ENCODE measurements at regions not wholly inside any gene's neighbourhood (a gene's known extent, or its start where the extent isn't known, plus 50 kb on each side); places are given as distances from the start of the nearest gene placed in this dataset.

DNA sequence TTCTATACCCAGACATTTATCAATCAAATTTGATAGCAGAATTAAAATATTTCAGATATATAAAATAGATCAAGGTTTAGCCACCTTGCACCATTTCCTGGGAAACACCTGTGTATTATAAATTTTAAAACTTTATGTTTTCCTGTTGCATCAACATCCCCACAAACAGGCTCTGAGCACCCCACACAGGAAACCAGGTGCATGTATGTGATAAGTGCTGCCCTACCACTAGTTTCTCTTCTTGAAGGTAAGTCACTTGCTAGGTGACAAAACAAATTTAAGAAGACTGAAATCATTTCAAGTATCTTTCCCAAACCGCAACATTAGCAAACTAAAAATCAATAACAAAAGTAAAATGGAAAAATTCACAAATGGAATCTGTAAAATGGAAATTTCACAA, 496.1 kb upstream of the CCDC54 start:
- in situ Hi-C loops (cut with MboI; ENCODE audit: low pct_ligation_motif_present in 1 of 4, low pct_unique_long_range_greater_than_20kb in 1 of 4, low sequenced_read_pairs in 3 of 4), result no loop called here
- WGBS, 2 donors (ENCODE audit: low coverage in 1 of 2), result 88 to 91% methylated on average over 1 of the region's 1 CpG
- H3K4me3 ChIP-seq, result no peak overlapping the region
- DNase-seq, result no peak
- H3K27ac ChIP-seq, result no peak overlapping the region
- H3K9me3 ChIP-seq, result no peaks in the 10 kb centered on the region
- TF ChIP-seq POLR2AphosphoS5 (IDR thresholded peaks at IDR 0.05), result no peak
- TF ChIP-seq, protein P1, sequence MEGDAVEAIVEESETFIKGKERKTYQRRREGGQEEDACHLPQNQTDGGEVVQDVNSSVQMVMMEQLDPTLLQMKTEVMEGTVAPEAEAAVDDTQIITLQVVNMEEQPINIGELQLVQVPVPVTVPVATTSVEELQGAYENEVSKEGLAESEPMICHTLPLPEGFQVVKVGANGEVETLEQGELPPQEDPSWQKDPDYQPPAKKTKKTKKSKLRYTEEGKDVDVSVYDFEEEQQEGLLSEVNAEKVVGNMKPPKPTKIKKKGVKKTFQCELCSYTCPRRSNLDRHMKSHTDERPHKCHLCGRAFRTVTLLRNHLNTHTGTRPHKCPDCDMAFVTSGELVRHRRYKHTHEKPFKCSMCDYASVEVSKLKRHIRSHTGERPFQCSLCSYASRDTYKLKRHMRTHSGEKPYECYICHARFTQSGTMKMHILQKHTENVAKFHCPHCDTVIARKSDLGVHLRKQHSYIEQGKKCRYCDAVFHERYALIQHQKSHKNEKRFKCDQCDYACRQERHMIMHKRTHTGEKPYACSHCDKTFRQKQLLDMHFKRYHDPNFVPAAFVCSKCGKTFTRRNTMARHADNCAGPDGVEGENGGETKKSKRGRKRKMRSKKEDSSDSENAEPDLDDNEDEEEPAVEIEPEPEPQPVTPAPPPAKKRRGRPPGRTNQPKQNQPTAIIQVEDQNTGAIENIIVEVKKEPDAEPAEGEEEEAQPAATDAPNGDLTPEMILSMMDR (IDR thresholded peaks at IDR 0.05), result no peak
- TF ChIP-seq POLR2A (IDR thresholded peaks at IDR 0.05), result no peak
- no peak for TF ChIP-seq EP300 (IDR thresholded peaks at IDR 0.05; ENCODE audit: low read depth)
- intact Hi-C loops (cut with DNase I; ENCODE audit: low total_unique reads), result no loop called here
- H3K36me3 ChIP-seq, result no peaks in the 10 kb centered on the region
- no peaks in the 10 kb centered on the region for H3K4me1 ChIP-seq
- no peaks in the 10 kb centered on the region for H3K27me3 ChIP-seq

DNA sequence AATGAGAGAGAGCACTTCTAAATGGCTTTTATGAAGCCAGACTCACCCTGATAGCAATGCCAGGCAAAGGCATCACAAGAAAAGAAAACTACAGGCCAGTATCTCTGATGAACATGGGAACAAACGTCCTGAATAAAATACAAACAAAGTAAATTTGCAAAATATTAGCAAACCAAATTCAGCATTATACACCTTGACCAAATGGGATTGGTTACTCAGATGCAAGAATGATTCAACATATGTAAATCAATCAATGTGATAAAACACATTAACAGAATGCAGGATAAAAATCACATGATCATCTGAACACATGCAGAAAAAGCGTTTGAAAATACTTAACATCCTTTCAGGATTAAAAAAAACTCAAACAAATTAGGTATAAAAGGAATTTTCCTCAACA, 494.9 kb upstream of the CCDC54 start:
- 69 to 77% methylated on average over 2 of the region's 2 CpGs for WGBS, 2 donors (ENCODE audit: low coverage in 1 of 2)
- Histone ChIP-seq H3K9me3 (no peaks in the 10 kb centered on the region), H3K4me3 (no peak overlapping the region), H3K27me3 (no peaks in the 10 kb centered on the region), H3K36me3 (no peaks in the 10 kb centered on the region), H3K27ac (no peak overlapping the region), H3K4me1 (no peaks in the 10 kb centered on the region)
- intact Hi-C loops (cut with DNase I; ENCODE audit: low total_unique reads) (no loop called here), in situ Hi-C loops (cut with MboI; ENCODE audit: low pct_ligation_motif_present in 1 of 4, low pct_unique_long_range_greater_than_20kb in 1 of 4, low sequenced_read_pairs in 3 of 4) (no loop called here)
- no peak for DNase-seq
- TF ChIP-seq, protein P1 (IDR thresholded peaks at IDR 0.05), result no peak
- TF ChIP-seq EP300 (IDR thresholded peaks at IDR 0.05; ENCODE audit: low read depth) (no peak), POLR2A (IDR thresholded peaks at IDR 0.05) (no peak), POLR2AphosphoS5 (IDR thresholded peaks at IDR 0.05) (no peak)

DNA sequence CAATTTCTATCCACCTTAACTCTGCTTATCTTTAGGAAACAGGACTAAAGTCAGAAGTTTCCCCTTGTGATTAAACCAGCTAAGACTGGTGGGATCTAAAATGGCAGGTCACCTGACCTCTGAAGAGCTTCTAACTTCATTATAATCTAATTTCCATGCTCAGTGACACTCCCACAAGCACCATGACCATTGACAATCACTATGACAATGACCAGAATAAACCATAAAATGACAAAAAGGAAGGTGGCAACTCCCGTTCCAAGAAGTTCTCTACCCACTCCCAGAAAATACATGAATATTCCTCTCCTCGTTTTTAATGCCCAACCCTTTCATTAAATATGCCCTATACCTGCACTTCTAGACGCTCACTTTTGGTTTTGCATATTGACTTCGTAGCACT, 471.2 kb upstream of the CCDC54 start:
- H3K4me1 ChIP-seq, result no peaks in the 10 kb centered on the region
- 41 to 60% methylated on average over 4 of the region's 4 CpGs for WGBS, 2 donors (ENCODE audit: low coverage in 1 of 2)
- in situ Hi-C loops (cut with MboI; ENCODE audit: low pct_ligation_motif_present in 1 of 4, low pct_unique_long_range_greater_than_20kb in 1 of 4, low sequenced_read_pairs in 3 of 4) (no loop called here), intact Hi-C loops (cut with DNase I; ENCODE audit: low total_unique reads) (no loop called here)
- no peak for TF ChIP-seq POLR2AphosphoS5 (IDR thresholded peaks at IDR 0.05)
- no peaks in the 10 kb centered on the region for H3K36me3 ChIP-seq
- no peaks in the 10 kb centered on the region for H3K9me3 ChIP-seq
- DNase-seq, result no peak
- no peaks in the 10 kb centered on the region for H3K27me3 ChIP-seq
- H3K4me3 ChIP-seq, result no peak overlapping the region
- H3K27ac ChIP-seq, result no peak overlapping the region

DNA sequence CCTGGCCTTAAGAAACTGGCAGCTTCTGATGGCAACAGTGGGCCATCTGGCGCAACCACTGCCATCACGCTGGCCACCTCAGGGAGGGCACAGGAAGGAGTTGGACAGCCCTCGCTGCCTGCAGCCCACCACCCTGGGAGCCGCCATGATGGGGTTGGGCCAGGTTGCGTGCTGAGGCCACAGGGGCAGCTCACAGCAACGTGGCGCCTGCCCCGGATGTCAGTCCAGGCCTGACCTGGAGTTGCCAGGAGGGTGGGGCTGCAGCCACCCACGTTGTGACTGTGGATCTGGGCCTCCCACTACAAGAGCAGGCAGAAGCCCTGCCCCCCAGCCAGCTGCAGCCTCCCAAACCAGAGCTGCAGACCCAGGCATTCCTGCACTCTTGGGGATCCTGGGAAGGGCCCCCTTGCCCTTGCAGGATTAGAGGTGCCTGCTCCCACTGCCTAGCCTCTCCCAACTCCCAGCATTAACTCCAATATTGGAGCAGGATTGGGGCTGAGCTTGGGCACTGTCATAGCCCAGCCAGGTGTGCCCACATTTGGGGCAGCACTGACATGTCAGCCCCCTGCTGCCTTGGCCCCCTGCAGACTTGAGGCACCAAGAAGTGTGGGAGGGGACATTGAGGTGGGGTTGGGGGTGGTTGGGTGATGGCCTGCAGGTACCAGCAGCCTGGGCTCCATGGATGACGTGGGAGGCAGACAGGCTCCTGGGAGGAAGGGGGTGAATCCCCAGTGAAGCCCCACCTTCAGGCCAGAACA, 468.9 kb upstream of the CCDC54 start:
- no peaks in the 10 kb centered on the region for H3K27me3 ChIP-seq
- H3K9me3 ChIP-seq, result no peaks in the 10 kb centered on the region
- DNase-seq, result no peak
- no peaks in the 10 kb centered on the region for H3K36me3 ChIP-seq
- intact Hi-C loops (cut with DNase I; ENCODE audit: low total_unique reads), result no loop called here
- WGBS, 2 donors (ENCODE audit: low coverage in 1 of 2), result 97% methylated on average over 5 of the region's 10 CpGs; no CpG with 5 or more reads in 1 of the 2 donors
- no peak overlapping the region for H3K27ac ChIP-seq
- H3K4me1 ChIP-seq, result no peaks in the 10 kb centered on the region
- TF ChIP-seq POLR2AphosphoS5 (IDR thresholded peaks at IDR 0.05) (no peak), POLR2A (IDR thresholded peaks at IDR 0.05) (no peak), EP300 (IDR thresholded peaks at IDR 0.05; ENCODE audit: low read depth) (no peak)
- TF ChIP-seq, protein P1 (IDR thresholded peaks at IDR 0.05), result no peak
- in situ Hi-C loops (cut with MboI; ENCODE audit: low pct_ligation_motif_present in 1 of 4, low pct_unique_long_range_greater_than_20kb in 1 of 4, low sequenced_read_pairs in 3 of 4), result no loop called here
- no peak overlapping the region for H3K4me3 ChIP-seq

Measured in transverse colon (tissue), 4 donors.